Upper lobe of left lung (tissue), 6 donors: ENCODE measurements at regions not wholly inside any gene's neighbourhood (a gene's known extent, or its start where the extent isn't known, plus 50 kb on each side); places are given as distances from the start of the nearest gene placed in this dataset.

Source experiments
- ATAC-seq, 2 donors: fragments of 200-7000 bp; cut with Tn5 transposase; one replicate each; pipeline ENCODE4 v1.9.1; 2022; ENCODE audit warnings: mild to moderate bottlenecking in 2 of 2, moderate library complexity in 2 of 2; ENCODE audit not compliant: low FRiP score in 2 of 2
- DNase-seq, 2 donors: peaks; one replicate each; pipeline ENCODE4 v3.0.0-alpha.2; 2019 to 2020
- H3K27ac ChIP-seq, 4 donors: fragments of 200-600 bp; sonication (generic); one replicate each; pipeline ENCODE4 v1.5.1; 2016 to 2019
- H3K27me3 ChIP-seq, 4 donors: fragments of 200-600 bp; sonication (generic); one replicate each; pipeline ENCODE4 v1.5.1; 2017 to 2019
- H3K36me3 ChIP-seq, 4 donors: fragments of 200-600 bp; sonication (generic); one replicate each; pipeline ENCODE4 v1.5.1; 2016 to 2019
- H3K4me1 ChIP-seq, 4 donors: fragments of 200-600 bp; sonication (generic); one replicate each; pipeline ENCODE4 v1.5.1; 2018 to 2019
- H3K4me3 ChIP-seq, 4 donors: fragments of 200-600 bp; sonication (generic); one replicate each; pipeline ENCODE4 v1.5.1; 2017 to 2019; ENCODE audit warnings: mild to moderate bottlenecking in 2 of 4, moderate library complexity in 1 of 4
- H3K9me3 ChIP-seq, 4 donors: fragments of 200-600 bp; sonication (generic); one replicate each; pipeline ENCODE4 v1.5.1; 2018 to 2019
- EP300 ChIP-seq, 4 donors: sonication (generic); formaldehyde crosslinking; IDR thresholded peaks; one replicate each; pipeline ENCODE4 v1.5.1; 2017; ENCODE audit warnings: antibody characterized with exemption in 4 of 4, control low read depth in 2 of 4
- POLR2A ChIP-seq, 4 donors: fragments of 450-650 bp; IDR thresholded peaks; one replicate each; pipeline ENCODE4 v1.5.1; 2016 to 2017; ENCODE audit warnings: antibody characterized with exemption in 4 of 4, mild to moderate bottlenecking in 2 of 4
- POLR2AphosphoS5 ChIP-seq, 2 donors: sonication (generic); formaldehyde crosslinking; IDR thresholded peaks; one replicate each; pipeline ENCODE4 v1.5.1; 2017; ENCODE audit warnings: antibody characterized with exemption in 2 of 2
- WGBS, 2 donors: methylation state at CpG; one replicate each; pipeline ENCODE4 v1.1.5; 2017 to 2018; 5-methylcytosine and 5-hydroxymethylcytosine counted together
- TF ChIP-seq, protein P1 (sequence below), 6 experiments: fragments of 450-650 bp in 4 of 6; fragments of 200-600 bp in 2 of 6; sonication (generic) in 2 of 6; IDR thresholded peaks; one replicate each; pipeline ENCODE4 v1.5.1; 2016 to 2019; ENCODE audit warnings: antibody characterized with exemption in 6 of 6
- donor health status: DM: no; HTN: no; CAD: no; lungs with moderate emphysema.
- donor health status: DM: no; HTN: yes; CAD: no; lungs with severe emphysema.

DNA sequence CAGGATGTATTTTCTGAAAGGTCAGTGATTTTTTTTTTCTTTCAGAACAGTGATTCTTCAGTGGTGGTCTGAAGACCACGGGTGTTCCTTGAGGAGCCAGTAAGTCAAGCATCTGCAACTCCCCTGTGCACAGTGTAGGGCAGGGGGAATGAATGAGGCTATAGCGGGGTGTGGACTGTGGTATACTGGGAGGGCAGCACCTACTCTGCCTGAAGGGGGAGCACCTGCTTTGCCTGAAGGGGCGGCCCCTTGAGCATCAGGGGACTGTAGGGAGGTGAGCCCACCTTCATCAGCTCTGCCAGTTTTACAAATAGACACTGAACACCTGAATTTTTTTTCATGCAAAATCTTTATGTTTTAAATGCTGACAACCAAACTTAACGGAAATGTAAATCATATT lies 77.5 kb upstream of the RIPOR2 start:
- ATAC-seq = no peak
- Histone ChIP-seq H3K36me3 (no peaks in the 10 kb centered on the region), H3K27ac (no peak overlapping the region), H3K4me1 (peaks cover 9 to 27% (median 25%) of the 10 kb centered on the region in 4 donors), H3K27me3 (no peaks in the 10 kb centered on the region), H3K4me3 (no peak overlapping the region), H3K9me3 (no peaks in the 10 kb centered on the region)
- WGBS, 2 donors = 86 to 93% methylated on average over 4 of the region's 4 CpGs
- no peak for DNase-seq
- TF ChIP-seq EP300 (IDR thresholded peaks at IDR 0.05) (no peak), POLR2AphosphoS5 (IDR thresholded peaks at IDR 0.05) (no peak), POLR2A (IDR thresholded peaks at IDR 0.05) (no peak)
- TF ChIP-seq, protein P1, sequence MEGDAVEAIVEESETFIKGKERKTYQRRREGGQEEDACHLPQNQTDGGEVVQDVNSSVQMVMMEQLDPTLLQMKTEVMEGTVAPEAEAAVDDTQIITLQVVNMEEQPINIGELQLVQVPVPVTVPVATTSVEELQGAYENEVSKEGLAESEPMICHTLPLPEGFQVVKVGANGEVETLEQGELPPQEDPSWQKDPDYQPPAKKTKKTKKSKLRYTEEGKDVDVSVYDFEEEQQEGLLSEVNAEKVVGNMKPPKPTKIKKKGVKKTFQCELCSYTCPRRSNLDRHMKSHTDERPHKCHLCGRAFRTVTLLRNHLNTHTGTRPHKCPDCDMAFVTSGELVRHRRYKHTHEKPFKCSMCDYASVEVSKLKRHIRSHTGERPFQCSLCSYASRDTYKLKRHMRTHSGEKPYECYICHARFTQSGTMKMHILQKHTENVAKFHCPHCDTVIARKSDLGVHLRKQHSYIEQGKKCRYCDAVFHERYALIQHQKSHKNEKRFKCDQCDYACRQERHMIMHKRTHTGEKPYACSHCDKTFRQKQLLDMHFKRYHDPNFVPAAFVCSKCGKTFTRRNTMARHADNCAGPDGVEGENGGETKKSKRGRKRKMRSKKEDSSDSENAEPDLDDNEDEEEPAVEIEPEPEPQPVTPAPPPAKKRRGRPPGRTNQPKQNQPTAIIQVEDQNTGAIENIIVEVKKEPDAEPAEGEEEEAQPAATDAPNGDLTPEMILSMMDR (IDR thresholded peaks at IDR 0.05) = no peak

DNA sequence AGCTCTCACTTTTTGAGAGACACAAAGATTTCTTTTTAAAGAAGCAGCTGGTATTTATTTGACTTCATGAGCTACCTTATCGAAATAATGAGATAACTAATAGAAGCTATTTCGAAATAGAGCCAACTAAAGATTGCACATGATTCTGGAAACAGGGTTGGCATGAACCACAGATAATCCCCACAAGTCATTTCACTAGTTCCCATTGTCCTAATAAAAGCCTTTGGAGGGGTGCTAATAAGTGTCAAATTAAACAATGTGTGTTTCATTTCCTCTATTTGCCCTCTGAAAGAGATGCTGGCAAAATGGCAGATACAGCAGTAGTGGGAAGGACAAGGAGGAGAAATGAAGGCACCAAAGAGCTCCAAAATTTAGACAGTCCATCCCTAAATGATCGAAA lies 78.6 kb upstream of the RIPOR2 start:
- no peak for ATAC-seq
- 80 to 81% methylated on average over 3 of the region's 3 CpGs for WGBS, 2 donors
- no peak for DNase-seq
- no peak for TF ChIP-seq EP300 (IDR thresholded peaks at IDR 0.05)
- TF ChIP-seq, protein P1 (IDR thresholded peaks at IDR 0.05) = no peak
- TF ChIP-seq POLR2A (IDR thresholded peaks at IDR 0.05) = no peak
- no peak for TF ChIP-seq POLR2AphosphoS5 (IDR thresholded peaks at IDR 0.05)
- H3K4me3 ChIP-seq = no peak overlapping the region
- H3K36me3 ChIP-seq = no peaks in the 10 kb centered on the region
- peak overlapping the region in 3 of 4 donors; percentile 43 to 81 (median 76) for H3K27ac ChIP-seq
- no peaks in the 10 kb centered on the region for H3K27me3 ChIP-seq
- no peaks in the 10 kb centered on the region for H3K9me3 ChIP-seq
- H3K4me1 ChIP-seq = peaks cover 9 to 28% (median 25%) of the 10 kb centered on the region in 4 donors

- peak in 1 of 2 donors; percentile 52 for TF ChIP-seq POLR2AphosphoS5 (IDR thresholded peaks at IDR 0.05)
- TF ChIP-seq, protein P1 (IDR thresholded peaks at IDR 0.05) = no peak
- ATAC-seq (peak; percentile 65 to 66), DNase-seq (no peak)
- Histone ChIP-seq H3K36me3 (no peaks in the 10 kb centered on the region), H3K4me1 (peaks cover 9 to 28% (median 25%) of the 10 kb centered on the region in 4 donors), H3K9me3 (no peaks in the 10 kb centered on the region), H3K27me3 (no peaks in the 10 kb centered on the region), H3K27ac (peak overlapping the region; percentile 43 to 81 (median 62)), H3K4me3 (no peak overlapping the region)
- WGBS, 2 donors = 54% methylated on average over 11 of the region's 11 CpGs
Observed at GRCh38 chr6:25014791-25015560, 79.2 kb upstream of the RIPOR2 start.

GRCh38 chr6:25016014-25016720 lies 80.4 kb upstream of the RIPOR2 start:
- no peak overlapping the region for H3K4me3 ChIP-seq
- peak; percentile 33 to 63 for ATAC-seq
- TF ChIP-seq EP300 (IDR thresholded peaks at IDR 0.05) = peak in 3 of 4 donors; percentile 69 to 86 (median 70)
- TF ChIP-seq POLR2A (IDR thresholded peaks at IDR 0.05) = no peak
- peak in 1 of 2 donors; percentile 74 for TF ChIP-seq POLR2AphosphoS5 (IDR thresholded peaks at IDR 0.05)
- no peaks in the 10 kb centered on the region for H3K36me3 ChIP-seq
- peaks cover 9 to 28% (median 25%) of the 10 kb centered on the region in 4 donors for H3K4me1 ChIP-seq
- no peak for DNase-seq
- H3K27me3 ChIP-seq = no peaks in the 10 kb centered on the region
- peak overlapping the region; percentile 65 to 83 (median 78) for H3K27ac ChIP-seq
- WGBS, 2 donors = 71 to 73% methylated on average over 11 of the region's 11 CpGs
- no peaks in the 10 kb centered on the region for H3K9me3 ChIP-seq

DNA sequence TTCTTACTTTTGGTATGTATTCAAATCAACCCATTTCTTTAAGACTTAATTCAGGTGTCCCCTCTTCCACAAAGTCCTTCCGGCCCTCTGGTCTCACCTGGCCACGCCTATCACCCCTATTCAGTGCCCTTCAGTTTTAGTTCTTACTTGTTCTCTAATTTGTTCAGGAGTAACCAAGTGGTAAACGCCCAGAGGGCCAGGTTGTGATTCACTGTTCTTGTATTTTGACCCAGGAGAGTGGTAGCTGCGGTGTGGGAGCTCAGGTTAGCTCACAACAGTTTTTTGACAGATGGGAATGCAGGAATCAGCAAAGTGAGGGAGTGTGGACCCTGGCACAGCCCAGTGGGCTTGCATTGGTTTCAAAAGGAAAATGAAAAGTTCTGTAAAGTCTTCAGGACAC lies 81.7 kb upstream of the RIPOR2 start:
- Histone ChIP-seq H3K27me3 (no peaks in the 10 kb centered on the region), H3K27ac (peak overlapping the region; percentile 65 to 83 (median 78)), H3K4me3 (no peak overlapping the region), H3K36me3 (no peaks in the 10 kb centered on the region), H3K9me3 (no peaks in the 10 kb centered on the region), H3K4me1 (peaks cover 9 to 28% (median 25%) of the 10 kb centered on the region in 4 donors)
- 54% methylated on average over 4 of the region's 4 CpGs for WGBS, 2 donors
- DNase-seq = peak in 1 of 2 donors; percentile 80
- ATAC-seq = peak; percentile 44 to 79
- TF ChIP-seq POLR2AphosphoS5 (IDR thresholded peaks at IDR 0.05) (peak in 1 of 2 donors; percentile 28), EP300 (IDR thresholded peaks at IDR 0.05) (no peak)
